HL-60 (cell line): ENCODE measurements at regions not wholly inside any gene's neighbourhood (a gene's known extent, or its start where the extent isn't known, plus 50 kb on each side); places are given as distances from the start of the nearest gene placed in this dataset.

Experiments used
- DNase-seq, 2 experiments: peaks; one replicate each; pipeline ENCODE4 v3.0.0-alpha.2; 2010 to 2020; ENCODE audit warnings: low read depth in 1 of 2, low spot score in 1 of 2
- H3K27ac ChIP-seq: fragments of 250-450 bp; sonication (Bioruptor Pico); replicated peaks from 2 replicates; pipeline ENCODE4 v1.5.1; 2020; ENCODE audit warnings: mild to moderate bottlenecking, moderate library complexity
- H3K27me3 ChIP-seq: fragments of 250-450 bp; sonication (Bioruptor Pico); 2 replicates; pipeline ENCODE4 v1.5.1; 2021; ENCODE audit warnings: mild to moderate bottlenecking, moderate library complexity; ENCODE audit not compliant: insufficient read depth, poor library complexity, severe bottlenecking
- H3K4me3 ChIP-seq: replicated peaks from 2 replicates; pipeline ENCODE4 v1.5.1; 2011; ENCODE audit warnings: mild to moderate bottlenecking, control low read depth, low read length; ENCODE audit not compliant: insufficient read depth
- GABPA ChIP-seq: IDR thresholded peaks from 2 replicates; pipeline ENCODE4 v1.6.1; 2012; ENCODE audit warnings: low read depth
- POLR2AphosphoS5 ChIP-seq: IDR thresholded peaks from 2 replicates; pipeline ENCODE4 v1.6.1; 2012; ENCODE audit warnings: low read depth
- SPI1 ChIP-seq: IDR thresholded peaks from 2 replicates; pipeline ENCODE4 v1.6.1; 2012; ENCODE audit warnings: low read depth, mild to moderate bottlenecking, borderline replicate concordance
- TF ChIP-seq, protein P1 (sequence below): IDR thresholded peaks from one replicate; pipeline ENCODE4 v1.5.1; 2011; ENCODE audit warnings: low read length, control low read depth, inconsistent platforms; ENCODE audit not compliant: insufficient read depth
- TF ChIP-seq, protein P2 (sequence below): IDR thresholded peaks from 2 replicates; pipeline ENCODE4 v1.6.1; 2012; ENCODE audit warnings: low read depth; ENCODE audit not compliant: insufficient replicate concordance

DNA sequence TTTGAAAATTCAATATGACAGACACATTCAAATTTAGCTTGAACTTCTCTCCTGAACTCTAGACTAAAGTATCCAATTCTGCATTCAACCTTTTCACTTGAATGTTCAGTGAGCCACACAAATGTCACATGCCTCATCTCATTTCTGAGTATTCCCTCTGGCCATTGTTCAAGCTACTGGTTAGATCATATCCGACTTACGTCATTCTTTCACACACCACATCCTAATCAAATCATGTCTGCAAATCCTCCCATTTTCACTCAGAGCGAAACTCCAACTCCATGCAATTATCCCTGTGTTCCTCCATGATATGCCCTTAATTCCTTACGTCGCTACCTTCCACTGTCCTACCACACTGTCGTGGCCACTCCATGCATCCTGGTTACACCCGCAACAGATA, 425.1 kb downstream of the CBLN2 start:
- Histone ChIP-seq H3K27me3 (no peaks in the 10 kb centered on the region), H3K27ac (no peak overlapping the region), H3K4me3 (no peak overlapping the region)
- no peak for DNase-seq
- TF ChIP-seq, protein P1, sequence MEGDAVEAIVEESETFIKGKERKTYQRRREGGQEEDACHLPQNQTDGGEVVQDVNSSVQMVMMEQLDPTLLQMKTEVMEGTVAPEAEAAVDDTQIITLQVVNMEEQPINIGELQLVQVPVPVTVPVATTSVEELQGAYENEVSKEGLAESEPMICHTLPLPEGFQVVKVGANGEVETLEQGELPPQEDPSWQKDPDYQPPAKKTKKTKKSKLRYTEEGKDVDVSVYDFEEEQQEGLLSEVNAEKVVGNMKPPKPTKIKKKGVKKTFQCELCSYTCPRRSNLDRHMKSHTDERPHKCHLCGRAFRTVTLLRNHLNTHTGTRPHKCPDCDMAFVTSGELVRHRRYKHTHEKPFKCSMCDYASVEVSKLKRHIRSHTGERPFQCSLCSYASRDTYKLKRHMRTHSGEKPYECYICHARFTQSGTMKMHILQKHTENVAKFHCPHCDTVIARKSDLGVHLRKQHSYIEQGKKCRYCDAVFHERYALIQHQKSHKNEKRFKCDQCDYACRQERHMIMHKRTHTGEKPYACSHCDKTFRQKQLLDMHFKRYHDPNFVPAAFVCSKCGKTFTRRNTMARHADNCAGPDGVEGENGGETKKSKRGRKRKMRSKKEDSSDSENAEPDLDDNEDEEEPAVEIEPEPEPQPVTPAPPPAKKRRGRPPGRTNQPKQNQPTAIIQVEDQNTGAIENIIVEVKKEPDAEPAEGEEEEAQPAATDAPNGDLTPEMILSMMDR = no peak
- TF ChIP-seq POLR2AphosphoS5 = no peak
- TF ChIP-seq GABPA = no peak
- TF ChIP-seq SPI1 = no peak
- TF ChIP-seq, protein P2, sequence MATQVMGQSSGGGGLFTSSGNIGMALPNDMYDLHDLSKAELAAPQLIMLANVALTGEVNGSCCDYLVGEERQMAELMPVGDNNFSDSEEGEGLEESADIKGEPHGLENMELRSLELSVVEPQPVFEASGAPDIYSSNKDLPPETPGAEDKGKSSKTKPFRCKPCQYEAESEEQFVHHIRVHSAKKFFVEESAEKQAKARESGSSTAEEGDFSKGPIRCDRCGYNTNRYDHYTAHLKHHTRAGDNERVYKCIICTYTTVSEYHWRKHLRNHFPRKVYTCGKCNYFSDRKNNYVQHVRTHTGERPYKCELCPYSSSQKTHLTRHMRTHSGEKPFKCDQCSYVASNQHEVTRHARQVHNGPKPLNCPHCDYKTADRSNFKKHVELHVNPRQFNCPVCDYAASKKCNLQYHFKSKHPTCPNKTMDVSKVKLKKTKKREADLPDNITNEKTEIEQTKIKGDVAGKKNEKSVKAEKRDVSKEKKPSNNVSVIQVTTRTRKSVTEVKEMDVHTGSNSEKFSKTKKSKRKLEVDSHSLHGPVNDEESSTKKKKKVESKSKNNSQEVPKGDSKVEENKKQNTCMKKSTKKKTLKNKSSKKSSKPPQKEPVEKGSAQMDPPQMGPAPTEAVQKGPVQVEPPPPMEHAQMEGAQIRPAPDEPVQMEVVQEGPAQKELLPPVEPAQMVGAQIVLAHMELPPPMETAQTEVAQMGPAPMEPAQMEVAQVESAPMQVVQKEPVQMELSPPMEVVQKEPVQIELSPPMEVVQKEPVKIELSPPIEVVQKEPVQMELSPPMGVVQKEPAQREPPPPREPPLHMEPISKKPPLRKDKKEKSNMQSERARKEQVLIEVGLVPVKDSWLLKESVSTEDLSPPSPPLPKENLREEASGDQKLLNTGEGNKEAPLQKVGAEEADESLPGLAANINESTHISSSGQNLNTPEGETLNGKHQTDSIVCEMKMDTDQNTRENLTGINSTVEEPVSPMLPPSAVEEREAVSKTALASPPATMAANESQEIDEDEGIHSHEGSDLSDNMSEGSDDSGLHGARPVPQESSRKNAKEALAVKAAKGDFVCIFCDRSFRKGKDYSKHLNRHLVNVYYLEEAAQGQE = no peak

DNA sequence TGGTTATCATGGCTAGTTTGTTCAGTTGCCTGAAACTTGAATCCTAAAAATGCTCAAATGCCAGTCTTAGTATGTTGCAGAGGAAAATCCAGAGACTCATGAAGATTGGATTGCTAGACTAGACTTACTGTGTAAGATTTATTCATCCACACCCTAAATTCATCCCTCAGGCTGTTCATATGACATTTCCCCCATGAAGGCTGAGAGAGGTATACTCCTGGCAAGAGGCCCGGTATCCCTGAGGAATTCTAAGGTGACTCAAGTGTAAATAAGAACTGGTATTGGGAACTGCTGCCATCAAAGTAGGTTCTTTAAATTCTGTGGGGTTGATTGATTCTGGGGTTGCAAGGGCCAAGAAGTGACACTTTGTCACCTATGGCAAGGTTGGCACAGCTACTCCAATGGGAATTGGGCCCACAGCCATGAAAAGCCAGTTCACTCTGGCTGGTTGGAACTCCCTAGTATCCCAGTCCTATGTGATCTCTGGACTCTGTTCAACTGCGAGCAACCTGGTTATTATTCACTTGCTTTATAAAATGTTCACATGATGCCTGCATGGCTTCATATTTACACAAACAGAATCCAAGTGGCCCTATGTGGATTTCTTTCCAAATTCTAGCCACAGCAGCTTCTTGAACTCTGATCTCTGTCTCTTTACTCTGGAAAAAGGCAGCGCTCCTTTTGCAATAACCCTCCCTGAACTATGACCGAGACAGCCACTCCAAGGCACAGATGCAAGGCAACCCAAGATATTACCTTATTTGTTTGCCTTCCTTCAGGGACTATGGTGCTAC, 429.1 kb downstream of the CBLN2 start:
- TF ChIP-seq, protein P1 = no peak
- TF ChIP-seq GABPA (no peak), SPI1 (no peak), POLR2AphosphoS5 (no peak)
- TF ChIP-seq, protein P2 = no peak

GRCh38 chr18:72107647-72108383, 436.3 kb downstream of the CBLN2 start:
- Histone ChIP-seq H3K27me3 (no peaks in the 10 kb centered on the region), H3K4me3 (no peak overlapping the region), H3K27ac (no peak overlapping the region)
- TF ChIP-seq, protein P2 = no peak
- TF ChIP-seq, protein P1 = no peak
- TF ChIP-seq SPI1 (no peak), POLR2AphosphoS5 (no peak), GABPA (no peak)
- DNase-seq = no peak

More for the DNA sequence above, 429.1 kb downstream of the CBLN2 start:
- Histone ChIP-seq H3K4me3 (no peak overlapping the region), H3K27ac (no peak overlapping the region), H3K27me3 (no peaks in the 10 kb centered on the region)
- no peak for DNase-seq
